Posterior cingulate gyrus (tissue), 11 donors: ENCODE measurements at regions not wholly inside any gene's neighbourhood (a gene's known extent, or its start where the extent isn't known, plus 50 kb on each side); places are given as distances from the start of the nearest gene placed in this dataset.
"Not testable (repeated sequence)": the region's sequence is repeated elsewhere in the genome, so short reads cannot be mapped to it uniquely, and the experiment has no call there.

Experiments used
- DNase-seq, 10 donors: peaks; one replicate each; pipeline versions ENCODE4 v3.0.0 to v3.0.0-alpha.2; 2020 to 2021; ENCODE audit warnings: mixed read lengths in 3 of 10
- intact Hi-C: fragments of 100-400 bp; cut with DNase I; formaldehyde crosslinking; loops from one replicate; pipeline ENCODE4 v1.15.1; 2023

DNA sequence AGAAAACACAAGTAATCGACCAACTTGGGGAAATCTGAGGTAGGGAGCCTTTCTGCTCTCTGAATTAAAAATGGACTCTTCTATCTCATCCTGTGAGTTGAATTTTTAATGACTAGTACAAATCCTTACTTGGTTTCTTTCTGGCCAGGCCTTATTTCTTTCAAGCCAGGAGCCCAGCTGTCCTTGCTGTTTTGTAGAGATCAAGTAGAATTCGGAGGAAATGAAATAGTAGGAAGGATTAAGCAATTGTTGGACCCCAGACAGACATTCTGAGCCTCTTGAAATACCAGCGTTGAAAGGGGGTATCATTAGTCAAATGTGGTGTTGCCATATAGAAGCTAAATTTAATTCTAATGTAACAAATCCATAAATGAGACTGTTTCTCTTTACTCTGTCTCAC, 53.7 kb upstream of the SMIM15 start:
- DNase-seq: no peak

DNA sequence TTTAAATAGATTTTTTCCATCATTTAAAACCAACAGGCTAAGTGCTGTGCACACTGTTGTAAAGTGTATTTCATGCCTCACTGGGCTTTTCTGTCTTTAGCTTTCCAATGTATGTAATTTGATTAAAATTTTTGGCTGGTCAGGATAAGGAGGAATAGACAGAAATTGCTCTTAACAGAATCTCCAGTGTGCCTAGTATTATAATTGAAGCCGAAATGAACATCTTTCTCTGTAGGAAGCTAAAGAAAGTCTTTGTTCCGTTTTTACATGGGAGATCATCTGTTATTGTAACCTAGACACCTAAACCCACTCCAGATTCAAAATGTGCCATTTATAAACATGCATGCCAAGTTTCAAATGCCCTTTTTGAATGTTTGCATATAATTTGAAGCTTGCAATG, 54.5 kb upstream of the SMIM15 start:
- no peak for DNase-seq
- intact Hi-C loops: no loop called here

More for the DNA sequence above, 53.7 kb upstream of the SMIM15 start:
- intact Hi-C loops: no loop called here

GRCh38 chr5:61217214-61217613, 54.9 kb upstream of the SMIM15 start:
- no peak for DNase-seq
- intact Hi-C loops: no loop called here

- intact Hi-C loops: no loop called here
- DNase-seq: no peak
Observed at GRCh38 chr5:61228229-61228628, 66.0 kb upstream of the SMIM15 start.

DNA sequence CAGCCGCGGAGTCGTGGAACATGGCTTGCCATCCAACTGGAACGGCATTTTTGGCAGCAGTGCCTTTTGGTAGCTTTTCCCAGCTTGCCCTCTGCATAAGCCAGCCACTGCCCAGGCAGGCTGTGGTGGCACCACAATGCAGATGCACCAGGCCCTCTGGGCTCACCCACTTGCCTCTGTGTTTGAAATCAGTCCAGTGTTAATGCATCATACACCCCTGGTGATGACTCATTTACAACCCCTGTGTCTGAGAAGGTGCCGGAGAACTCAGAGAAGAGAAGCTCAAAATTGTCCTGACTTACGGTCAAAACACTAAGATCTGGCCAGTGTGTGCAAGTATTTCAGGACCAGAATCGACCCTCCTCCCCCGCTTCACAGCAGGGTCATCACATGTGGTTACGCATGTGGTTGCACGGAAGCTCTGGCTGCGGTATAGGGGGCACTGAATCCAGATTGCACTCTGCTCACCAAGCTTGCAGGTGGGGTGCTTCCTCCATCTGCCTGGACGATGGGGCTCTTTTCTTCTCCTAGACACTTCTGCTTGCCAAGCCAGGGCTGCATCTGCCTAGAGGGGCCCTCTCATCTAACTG, 66.5 kb upstream of the SMIM15 start:
- intact Hi-C loops: no loop called here
- peak in 6 of 10 donors; percentile 11 to 88 (median 53) for DNase-seq

- intact Hi-C loops: no loop called here
- peak in 2 of 10 donors; percentile 67 to 70 for DNase-seq
Observed at GRCh38 chr5:61229416-61229815, 67.1 kb upstream of the SMIM15 start.

DNA sequence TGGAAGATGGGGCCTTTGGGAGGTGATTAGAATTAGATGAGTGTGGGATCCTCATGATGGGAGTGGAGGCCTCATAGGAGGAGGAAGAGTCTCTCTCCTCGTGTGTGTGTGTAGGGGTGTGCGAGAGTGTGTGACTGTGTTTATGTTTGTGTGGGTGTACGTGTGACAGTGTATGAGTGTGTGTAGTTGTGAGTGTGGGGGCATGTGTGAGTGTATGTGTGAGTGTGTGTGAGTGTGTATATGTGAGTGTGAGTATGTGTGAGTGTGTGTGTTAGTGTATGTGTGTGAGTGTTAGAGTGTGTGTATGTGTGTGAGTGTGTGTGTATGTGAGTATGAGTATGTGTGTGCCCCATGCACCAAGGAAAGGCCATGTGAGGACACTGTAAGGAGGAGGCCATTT, 68.2 kb upstream of the SMIM15 start:
- intact Hi-C loops: no loop called here
- DNase-seq: no peak

GRCh38 chr5:61231813-61232212, 69.5 kb upstream of the SMIM15 start:
- intact Hi-C loops: no loop called here
- no peak for DNase-seq

DNA sequence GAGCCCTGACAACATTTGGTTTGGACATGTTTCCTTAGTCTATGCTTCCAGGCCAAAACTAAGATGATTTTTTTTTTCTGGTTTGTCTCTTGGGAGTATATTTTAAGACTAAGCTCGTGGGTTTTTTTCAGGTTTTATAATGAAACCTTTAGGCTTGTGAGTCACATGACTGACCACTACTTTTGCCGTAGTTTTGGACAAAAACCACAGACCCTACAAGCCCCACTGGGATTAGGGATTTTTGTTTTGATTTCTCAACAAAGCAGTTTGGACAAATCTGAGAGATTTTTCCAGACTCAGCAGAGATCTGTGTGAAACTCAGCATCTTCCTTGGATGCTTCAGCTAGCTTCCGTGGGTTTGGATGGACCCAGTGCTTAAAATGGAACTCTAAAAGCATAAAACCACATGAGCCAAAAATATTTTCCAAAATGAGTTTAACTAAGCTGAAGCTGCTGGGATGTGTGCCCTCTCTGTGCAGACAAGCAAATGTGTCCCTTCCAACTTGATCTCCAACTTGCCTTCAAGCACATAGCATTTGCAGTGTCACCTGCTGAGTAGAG, 70.3 kb upstream of the SMIM15 start:
- intact Hi-C loops: no loop called here
- peak in 1 of 10 donors; percentile 19 for DNase-seq

- no peak for DNase-seq
- intact Hi-C loops: no loop called here
Observed at GRCh38 chr5:61234019-61234418, 71.8 kb upstream of the SMIM15 start.

- intact Hi-C loops, DNase-seq: not testable (repeated sequence)
Observed at GRCh38 chr5:61236715-61237114, 74.4 kb upstream of the SMIM15 start.

DNA sequence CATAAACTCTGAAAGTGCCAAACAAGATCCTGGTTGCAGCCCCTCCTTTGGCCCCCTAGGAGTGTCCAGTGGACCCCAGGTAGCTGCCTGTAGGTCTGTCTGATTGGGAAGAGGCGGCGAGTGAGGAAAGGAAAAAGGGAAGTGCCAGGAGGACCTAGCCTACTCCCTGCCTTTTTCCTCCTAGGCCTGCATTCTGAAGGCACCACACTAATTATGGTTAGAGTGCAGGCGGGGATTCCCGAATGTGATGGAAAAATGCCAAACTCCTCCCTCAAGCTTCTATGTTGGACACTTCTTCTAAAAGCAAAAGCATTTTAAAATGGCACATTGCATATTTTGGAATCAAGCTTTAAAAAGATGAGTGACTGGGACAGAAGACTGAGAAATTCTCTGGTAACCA, 83.2 kb upstream of the SMIM15 start:
- DNase-seq: peak in 1 of 10 donors; percentile 52
- intact Hi-C loops: no loop called here

DNA sequence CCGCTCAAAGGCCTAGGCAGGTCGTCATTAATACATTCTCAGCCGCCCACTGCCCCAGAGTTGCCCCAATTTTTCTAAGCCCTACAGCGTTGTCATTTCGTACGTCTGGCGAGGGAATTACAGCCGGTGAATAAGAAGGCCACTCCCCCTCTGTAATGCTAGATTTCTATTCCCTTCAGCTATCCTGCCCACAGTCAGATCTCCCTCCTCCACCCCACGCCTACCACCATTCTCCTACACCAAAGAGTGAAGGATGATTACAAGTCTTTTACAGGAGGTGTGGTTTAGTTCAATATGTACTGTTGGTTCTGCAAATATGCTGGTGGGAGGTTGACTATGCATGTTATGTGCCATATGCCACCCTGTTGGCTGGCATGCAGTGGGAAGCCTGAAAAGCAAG, 83.7 kb upstream of the SMIM15 start:
- intact Hi-C loops: no loop called here
- DNase-seq: peak in 5 of 10 donors; percentile 14 to 85 (median 34)

GRCh38 chr5:61246768-61247307, 84.6 kb upstream of the SMIM15 start:
- DNase-seq: no peak
- intact Hi-C loops: no loop called here

DNA sequence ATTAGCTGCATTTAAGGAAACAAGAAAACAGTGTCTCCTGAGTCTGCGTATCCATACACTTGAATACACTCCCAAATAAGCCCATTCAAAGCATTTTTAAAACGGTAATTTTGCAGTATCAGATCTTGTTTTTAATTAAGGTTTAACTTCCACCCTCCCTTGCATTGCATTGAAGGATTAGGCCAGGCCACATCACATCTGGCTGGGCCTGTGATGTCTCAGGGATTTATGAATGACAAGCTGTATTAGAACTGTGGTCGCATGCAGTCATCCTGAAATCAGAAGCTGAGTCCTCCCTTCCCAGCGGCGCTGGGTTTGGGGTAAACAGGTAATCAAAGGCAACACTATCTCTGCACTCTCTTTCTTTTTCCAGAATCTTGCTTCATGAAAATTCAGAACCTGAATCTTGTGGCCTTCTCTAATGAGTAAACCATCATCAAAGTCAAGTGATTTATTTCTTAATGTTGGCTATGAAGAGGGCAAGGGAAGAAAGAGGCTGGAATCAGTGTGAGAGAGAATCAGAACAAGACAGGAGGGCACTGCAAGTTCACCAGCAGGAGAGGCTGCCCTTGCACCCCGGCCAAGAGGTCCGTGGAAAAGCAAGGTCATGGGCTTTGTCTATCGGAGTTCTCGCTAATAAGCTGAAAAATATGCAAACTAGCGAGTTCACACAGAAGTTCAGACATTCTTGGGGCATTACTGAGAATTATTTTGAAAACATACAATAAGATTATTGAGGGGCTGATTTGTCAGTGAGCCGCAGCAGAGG, 80.0 kb upstream of the ZSWIM6 start:
- intact Hi-C loops: no loop called here
- no peak for DNase-seq

- no peak for DNase-seq
Observed at GRCh38 chr5:61252643-61252925, 79.5 kb upstream of the ZSWIM6 start.

GRCh38 chr5:61253547-61253946, 78.5 kb upstream of the ZSWIM6 start:
- no peak for DNase-seq
- intact Hi-C loops: no loop called here

More at GRCh38 chr5:61252643-61252925, 79.5 kb upstream of the ZSWIM6 start:
- intact Hi-C loops: no loop called here

DNA sequence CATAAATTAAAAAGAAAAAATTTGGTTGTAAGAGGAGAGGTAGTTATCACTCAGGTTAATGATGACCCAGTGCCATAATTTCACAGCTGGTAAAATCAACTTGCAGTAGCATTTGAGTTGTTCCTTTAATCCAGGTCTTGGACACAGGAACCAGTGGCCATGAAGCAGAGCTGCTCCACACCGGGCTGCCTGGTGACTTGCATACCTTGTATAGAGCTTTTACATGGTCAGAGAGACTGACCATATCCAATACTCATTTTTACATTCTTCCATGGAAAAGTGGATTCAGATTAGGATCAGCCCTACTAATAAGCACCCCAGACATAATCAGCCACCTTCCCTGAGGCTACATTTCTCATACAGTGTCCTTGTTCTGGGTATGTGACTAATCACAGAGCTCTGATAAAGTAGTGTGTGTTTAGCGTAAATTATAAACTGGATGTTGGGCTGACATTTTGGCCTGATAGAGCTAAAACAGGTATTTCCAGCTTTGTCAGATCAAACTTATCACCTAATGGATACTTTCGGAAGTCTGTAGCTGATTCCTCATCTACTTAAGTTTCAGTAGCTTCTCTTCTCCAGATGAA, 77.0 kb upstream of the ZSWIM6 start:
- DNase-seq: no peak
- intact Hi-C loops: no loop called here

- DNase-seq: no peak
- intact Hi-C loops: no loop called here
Observed at GRCh38 chr5:61256474-61256873, 75.6 kb upstream of the ZSWIM6 start.

GRCh38 chr5:61257421-61257820, 74.6 kb upstream of the ZSWIM6 start:
- intact Hi-C loops: no loop called here
- no peak for DNase-seq

DNA sequence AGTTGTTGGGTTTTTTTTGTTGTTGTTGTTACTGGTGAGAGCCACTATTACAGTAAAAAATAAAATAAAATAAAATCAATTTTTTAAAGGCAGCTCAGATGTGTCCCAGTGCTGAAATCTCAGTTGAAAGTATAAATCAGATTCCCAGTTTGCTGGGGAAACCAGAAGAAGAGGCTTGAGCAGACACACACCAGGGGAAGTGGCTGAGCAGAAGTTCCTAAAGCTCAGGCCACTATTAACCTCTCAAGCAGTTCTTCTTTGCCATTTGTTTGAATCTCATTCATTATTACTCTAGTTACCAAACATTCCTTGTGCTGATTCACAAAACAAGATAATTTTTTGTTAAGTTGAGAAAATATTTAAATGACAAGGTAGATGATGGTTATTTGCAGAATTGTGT, 70.9 kb upstream of the ZSWIM6 start:
- intact Hi-C loops: no loop called here
- no peak for DNase-seq

GRCh38 chr5:61262080-61262479, 70.0 kb upstream of the ZSWIM6 start:
- no peak for DNase-seq
- intact Hi-C loops: no loop called here
